H9 (cell line): ENCODE measurements at regions not wholly inside any gene's neighbourhood (a gene's known extent, or its start where the extent isn't known, plus 50 kb on each side); places are given as distances from the start of the nearest gene placed in this dataset.

ENCODE experiments used
- DNase-seq: peaks from one replicate; pipeline ENCODE4 v3.0.0-alpha.2; 2017
- H2AFZ ChIP-seq: one replicate; pipeline ENCODE4 v1.6.1; 2013; ENCODE audit warnings: mild to moderate bottlenecking, low read length, control low read depth, moderate library complexity
- H2AK5ac ChIP-seq: 2 replicates; pipeline ENCODE4 v1.6.1; 2013; ENCODE audit warnings: low read length, control low read depth, mixed read lengths; ENCODE audit not compliant: insufficient read length
- H2BK120ac ChIP-seq: one replicate; pipeline ENCODE4 v1.6.1; 2013; ENCODE audit warnings: low read depth, mild to moderate bottlenecking, low read length, control low read depth, inconsistent platforms; ENCODE audit not compliant: poor library complexity, severe bottlenecking
- H2BK12ac ChIP-seq: 2 replicates; pipeline ENCODE4 v1.6.1; 2013; ENCODE audit warnings: low read length, control low read depth, mixed read lengths, low read depth; ENCODE audit not compliant: insufficient read length
- H2BK15ac ChIP-seq: 2 replicates; pipeline ENCODE4 v1.6.1; 2013; ENCODE audit warnings: low read depth, low read length, control low read depth
- H2BK20ac ChIP-seq: one replicate; pipeline ENCODE4 v1.6.1; 2013; ENCODE audit warnings: low read depth, mild to moderate bottlenecking, low read length, control low read depth, inconsistent platforms; ENCODE audit not compliant: poor library complexity, severe bottlenecking
- H2BK5ac ChIP-seq: 2 replicates; pipeline ENCODE4 v1.6.1; 2013; ENCODE audit warnings: low read length, control low read depth, mixed read lengths; ENCODE audit not compliant: insufficient read length
- H3K14ac ChIP-seq: 2 replicates; pipeline ENCODE4 v1.6.1; 2013; ENCODE audit warnings: low read length, control low read depth; ENCODE audit not compliant: insufficient read depth
- H3K18ac ChIP-seq: 2 replicates; pipeline ENCODE4 v1.6.1; 2013; ENCODE audit warnings: low read depth, mild to moderate bottlenecking, mixed read lengths, low read length, control low read depth; ENCODE audit not compliant: insufficient read length
- H3K23ac ChIP-seq: 2 replicates; pipeline ENCODE4 v1.6.1; 2013; ENCODE audit warnings: low read length, control low read depth, mixed read lengths, low read depth; ENCODE audit not compliant: insufficient read length
- H3K23me2 ChIP-seq: 2 replicates; pipeline ENCODE4 v1.6.1; 2013; ENCODE audit warnings: low read depth, mild to moderate bottlenecking, mixed read lengths, low read length, control low read depth; ENCODE audit not compliant: insufficient read length, poor library complexity, severe bottlenecking
- H3K27ac ChIP-seq: 2 replicates; pipeline ENCODE4 v1.5.1; 2013; ENCODE audit warnings: low read length, control low read depth, mixed read lengths, low read depth; ENCODE audit not compliant: insufficient read length
- H3K27me3 ChIP-seq: 2 replicates; pipeline ENCODE4 v1.6.1; 2013; ENCODE audit warnings: low read length, control low read depth, inconsistent platforms; ENCODE audit not compliant: insufficient read depth
- H3K4ac ChIP-seq: 2 replicates; pipeline ENCODE4 v1.6.1; 2013; ENCODE audit warnings: low read depth, mild to moderate bottlenecking, control low read depth, inconsistent platforms, low read length, moderate library complexity
- H3K4me1 ChIP-seq: 2 replicates; pipeline ENCODE4 v1.6.1; 2013; ENCODE audit warnings: low read length, control low read depth, inconsistent platforms; ENCODE audit not compliant: insufficient read depth
- H3K4me2 ChIP-seq: 2 replicates; pipeline ENCODE4 v1.6.1; 2013; ENCODE audit warnings: low read length, control low read depth, mixed read lengths; ENCODE audit not compliant: insufficient read length, insufficient read depth
- H3K56ac ChIP-seq: 2 replicates; pipeline ENCODE4 v1.6.1; 2013; ENCODE audit warnings: low read depth, mild to moderate bottlenecking, mixed read lengths, low read length, control low read depth; ENCODE audit not compliant: insufficient read length
- H3K79me1 ChIP-seq: 2 replicates; pipeline ENCODE4 v1.6.1; 2013; ENCODE audit warnings: low read depth, mild to moderate bottlenecking, moderate library complexity, low read length, control low read depth, inconsistent platforms; ENCODE audit not compliant: insufficient read depth, poor library complexity, severe bottlenecking
- H3K79me2 ChIP-seq: 2 replicates; pipeline ENCODE4 v1.6.1; 2013; ENCODE audit warnings: low read length, control low read depth, inconsistent platforms; ENCODE audit not compliant: insufficient read depth
- H3K9ac ChIP-seq: 2 replicates; pipeline ENCODE4 v1.6.1; 2013; ENCODE audit warnings: low read length, control low read depth, mixed read lengths; ENCODE audit not compliant: insufficient read length; ENCODE audit errors: extremely low read depth
- H3K9me3 ChIP-seq: one replicate; pipeline ENCODE4 v1.6.1; 2013; ENCODE audit warnings: low read depth, low read length, inconsistent platforms; ENCODE audit not compliant: control insufficient read depth
- H3T11ph ChIP-seq: one replicate; pipeline ENCODE4 v1.6.1; 2013; ENCODE audit warnings: mild to moderate bottlenecking, low read length, control low read depth, inconsistent platforms
- H4K20me1 ChIP-seq: one replicate; pipeline ENCODE4 v1.6.1; 2013; ENCODE audit not compliant: control insufficient read depth, insufficient read length, insufficient read depth
- H4K5ac ChIP-seq: 2 replicates; pipeline ENCODE4 v1.6.1; 2013; ENCODE audit warnings: low read depth, mild to moderate bottlenecking, mixed read lengths, low read length, control low read depth; ENCODE audit not compliant: insufficient read length
- H4K8ac ChIP-seq: replicated peaks from 2 replicates; pipeline ENCODE4 v1.6.1; 2013; ENCODE audit warnings: low read length, control low read depth, mixed read lengths, low read depth; ENCODE audit not compliant: insufficient read length
- H4K91ac ChIP-seq: 2 replicates; pipeline ENCODE4 v1.6.1; 2013; ENCODE audit warnings: low read depth, mild to moderate bottlenecking, moderate library complexity, mixed read lengths, low read length, control low read depth; ENCODE audit not compliant: insufficient read length
- H3K27ac Mint-ChIP-seq, 3 experiments: 2 replicates in 2 of 3; 3 replicates in 1 of 3; pipeline ENCODE4 v1.8.0; 2020 to 2021; ENCODE audit warnings: mixed read lengths in 3 of 3, mild to moderate bottlenecking in 1 of 3, moderate library complexity in 1 of 3
- H3K27me3 Mint-ChIP-seq: 2 replicates; pipeline ENCODE4 v1.8.0; 2021; ENCODE audit warnings: low read depth, mild to moderate bottlenecking, moderate library complexity, mixed read lengths
- H3K36me3 Mint-ChIP-seq, 3 experiments: 2 replicates in 2 of 3; 3 replicates in 1 of 3; pipeline ENCODE4 v1.8.0; 2020 to 2021; ENCODE audit warnings: low read depth in 3 of 3, mixed read lengths in 3 of 3; ENCODE audit not compliant: insufficient read depth in 1 of 3
- H3K4me1 Mint-ChIP-seq, 2 experiments: 2 replicates each; pipeline ENCODE4 v1.8.0; 2020; ENCODE audit warnings: mixed read lengths in 2 of 2
- H3K4me3 Mint-ChIP-seq, 2 experiments: 2 replicates in 1 of 2; 3 replicates in 1 of 2; pipeline ENCODE4 v1.8.0; 2020 to 2021; ENCODE audit warnings: mild to moderate bottlenecking in 2 of 2, mixed read lengths in 2 of 2, moderate library complexity in 1 of 2
- H3K9me3 Mint-ChIP-seq, 2 experiments: 2 replicates in 1 of 2; 3 replicates in 1 of 2; pipeline ENCODE4 v1.8.0; 2020; ENCODE audit warnings: mild to moderate bottlenecking in 2 of 2, mixed read lengths in 2 of 2, moderate library complexity in 1 of 2
- WGBS: extraction: QIAGEN DNeasy Blood & Tissue Kit; methylation state at CpG from one replicate; pipeline ENCODE4 v1.1.7; 2013; ENCODE audit warnings: missing lambda C conversion rate, low lambda C conversion rate, mixed read lengths; ENCODE audit not compliant: insufficient read length; ENCODE audit errors: extremely low coverage; 5-methylcytosine and 5-hydroxymethylcytosine counted together
- TF ChIP-seq, protein P1 (sequence below): fragments of 200-600 bp; sonication (generic); conservative IDR thresholded peaks from 3 replicates; pipeline ENCODE4 v1.8.0; 2021; ENCODE audit warnings: antibody characterized with exemption, mild to moderate bottlenecking

DNA sequence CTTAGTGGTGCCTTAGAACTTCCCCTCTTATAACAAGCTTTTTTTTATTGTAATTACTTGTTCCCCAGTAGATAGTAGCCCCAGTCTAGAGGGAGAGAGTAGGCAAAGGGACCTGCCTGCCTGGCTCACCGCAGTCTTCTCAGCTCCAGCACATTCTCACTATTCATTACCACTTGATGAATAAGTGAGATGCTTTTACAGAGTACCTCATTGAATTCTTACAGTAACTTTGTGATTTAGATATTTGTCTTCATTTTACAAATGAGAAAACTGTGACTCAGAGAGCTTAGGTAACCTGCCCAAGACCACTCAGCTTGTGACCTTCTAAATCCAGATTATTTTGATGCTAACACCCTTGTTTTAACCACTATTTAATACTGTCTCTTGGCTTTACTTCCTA lies 77.8 kb downstream of the CHRNA1 start:
- Histone ChIP-seq H2BK12ac (no peak overlapping the region), H3K23me2 (peaks cover 12% of the 10 kb centered on the region), H3K27me3 (peaks cover 7% of the 10 kb centered on the region; the same call in 1 of the 2 replicates), H2BK15ac (no peak overlapping the region), H4K20me1 (no peaks in the 10 kb centered on the region), H3K79me2 (no peaks in the 10 kb centered on the region), H3K23ac (no peak overlapping the region), H3K56ac (no peak overlapping the region), H2AFZ (no peak overlapping the region), H4K91ac (no peak overlapping the region), H3T11ph (no peak overlapping the region), H2BK5ac (no peak overlapping the region), H3K79me1 (no peaks in the 10 kb centered on the region), H4K8ac (no peak overlapping the region), H2AK5ac (no peak overlapping the region), H3K14ac (no peak overlapping the region), H2BK120ac (no peak overlapping the region), H2BK20ac (no peak overlapping the region), H3K18ac (no peak overlapping the region), H4K5ac (no peak overlapping the region), H3K9ac (no peak overlapping the region), H3K27ac (no peak overlapping the region), H3K4ac (no peak overlapping the region), H3K9me3 (no peaks in the 10 kb centered on the region), H3K4me1 (no peaks in the 10 kb centered on the region; the same call in 1 of the 2 replicates), H3K4me2 (no peak overlapping the region)
- Mint-ChIP-seq H3K4me3 (no peak overlapping the region), H3K27ac (no peak overlapping the region), H3K27me3 (peaks cover 33% of the 10 kb centered on the region), H3K36me3 (peaks cover 0 to 2% (median 0%) of the 10 kb centered on the region in 3 experiments; a peak in 1 of 7 replicates), H3K9me3 (no peaks in the 10 kb centered on the region; a peak in 1 of 5 replicates), H3K4me1 (peaks cover 14 to 21% of the 10 kb centered on the region in 2 experiments)
- no CpG with 5 or more reads among the region's 1 CpG for WGBS
- TF ChIP-seq, protein P1, sequence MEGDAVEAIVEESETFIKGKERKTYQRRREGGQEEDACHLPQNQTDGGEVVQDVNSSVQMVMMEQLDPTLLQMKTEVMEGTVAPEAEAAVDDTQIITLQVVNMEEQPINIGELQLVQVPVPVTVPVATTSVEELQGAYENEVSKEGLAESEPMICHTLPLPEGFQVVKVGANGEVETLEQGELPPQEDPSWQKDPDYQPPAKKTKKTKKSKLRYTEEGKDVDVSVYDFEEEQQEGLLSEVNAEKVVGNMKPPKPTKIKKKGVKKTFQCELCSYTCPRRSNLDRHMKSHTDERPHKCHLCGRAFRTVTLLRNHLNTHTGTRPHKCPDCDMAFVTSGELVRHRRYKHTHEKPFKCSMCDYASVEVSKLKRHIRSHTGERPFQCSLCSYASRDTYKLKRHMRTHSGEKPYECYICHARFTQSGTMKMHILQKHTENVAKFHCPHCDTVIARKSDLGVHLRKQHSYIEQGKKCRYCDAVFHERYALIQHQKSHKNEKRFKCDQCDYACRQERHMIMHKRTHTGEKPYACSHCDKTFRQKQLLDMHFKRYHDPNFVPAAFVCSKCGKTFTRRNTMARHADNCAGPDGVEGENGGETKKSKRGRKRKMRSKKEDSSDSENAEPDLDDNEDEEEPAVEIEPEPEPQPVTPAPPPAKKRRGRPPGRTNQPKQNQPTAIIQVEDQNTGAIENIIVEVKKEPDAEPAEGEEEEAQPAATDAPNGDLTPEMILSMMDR, result no peak
- DNase-seq, result no peak
